GM18517 (cell line): ENCODE measurements at regions not wholly inside any gene's neighbourhood (a gene's known extent, or its start where the extent isn't known, plus 50 kb on each side); places are given as distances from the start of the nearest gene placed in this dataset.

Experiments used
- ATAC-seq: cut with Tn5 transposase; IDR thresholded peaks from one replicate; pipeline ENCODE4 v1.9.1; 2021; ENCODE audit warnings: mild to moderate bottlenecking, moderate library complexity; ENCODE audit not compliant: unreplicated experiment

- ATAC-seq: no peak
Measured at GRCh38 chr1:165034136-165034809, 322.2 kb downstream of the LMX1A start.

- no peak for ATAC-seq
Measured at GRCh38 chr1:165031001-165031400, 325.5 kb downstream of the LMX1A start.

GRCh38 chr1:165025805-165026204 is 330.7 kb downstream of the LMX1A start:
- ATAC-seq: no peak

GRCh38 chr1:165014753-165015152 is 341.8 kb downstream of the LMX1A start:
- ATAC-seq: no peak

GRCh38 chr1:165011991-165012531 is 344.5 kb downstream of the LMX1A start:
- ATAC-seq: no peak

GRCh38 chr1:165011186-165011585 is 345.3 kb downstream of the LMX1A start:
- no peak for ATAC-seq

- no peak for ATAC-seq
Measured at GRCh38 chr1:165010418-165011070, 346.0 kb downstream of the LMX1A start.

- no peak for ATAC-seq
Measured at GRCh38 chr1:165006831-165007230, 349.7 kb downstream of the LMX1A start.

GRCh38 chr1:164999146-164999545 is 357.4 kb downstream of the LMX1A start:
- ATAC-seq: no peak

- ATAC-seq: no peak
Measured at GRCh38 chr1:164991763-164992314, 364.7 kb downstream of the LMX1A start.

- ATAC-seq: no peak
Measured at GRCh38 chr1:164983023-164983650, 373.4 kb downstream of the LMX1A start.

GRCh38 chr1:164982545-164982944 is 374.0 kb downstream of the LMX1A start:
- ATAC-seq: no peak

- no peak for ATAC-seq
Measured at GRCh38 chr1:164977561-164977960, 379.0 kb downstream of the LMX1A start.

GRCh38 chr1:164971921-164972415 is 384.5 kb downstream of the LMX1A start:
- ATAC-seq: no peak

- ATAC-seq: no peak
Measured at GRCh38 chr1:164971391-164971790, 385.1 kb downstream of the LMX1A start.

GRCh38 chr1:164969253-164969652 is 387.3 kb downstream of the LMX1A start:
- ATAC-seq: no peak

- ATAC-seq: no peak
Measured at GRCh38 chr1:164967300-164967699, 389.2 kb downstream of the LMX1A start.

GRCh38 chr1:164961715-164962114 is 394.8 kb downstream of the LMX1A start:
- ATAC-seq: no peak

GRCh38 chr1:164958982-164959768 is 397.3 kb downstream of the LMX1A start:
- ATAC-seq: no peak

- no peak for ATAC-seq
Measured at GRCh38 chr1:164953815-164954214, 394.8 kb downstream of the PBX1 start.

- ATAC-seq: no peak
Measured at GRCh38 chr1:164953098-164953497, 394.1 kb downstream of the PBX1 start.
